ENCODE measurements at regions not wholly inside any gene's neighbourhood (a gene's known extent, or its start where the extent isn't known, plus 50 kb on each side); places are given as distances from the start of the nearest gene placed in this dataset.

- intact Hi-C loops (cut with micrococcal nuclease): no loop called here
- Histone ChIP-seq H3K27ac (ENCODE audit: low read length in 2 of 2) (no peak overlapping the region), H2AFZ (ENCODE audit: insufficient read depth, low read depth, low read length, poor library complexity, severe bottlenecking) (no peak overlapping the region), H3K79me2 (ENCODE audit: control insufficient read depth, insufficient read depth, low read length) (no peaks in the 10 kb centered on the region), H3K9ac (ENCODE audit: low read length) (no peak overlapping the region), H3K4me1 (ENCODE audit: control insufficient read depth in 2 of 2, insufficient read depth in 2 of 2, low read length in 2 of 2) (no peaks in the 10 kb centered on the region), H3K4me2 (replicated peaks; ENCODE audit: low read depth, low read length, poor library complexity, severe bottlenecking) (no peak overlapping the region), H3K4me3 (ENCODE audit: control extremely low read depth in 1 of 5, extremely low read depth in 1 of 5, insufficient read depth in 1 of 5, low read depth in 2 of 5, low read length in 4 of 5) (no peak overlapping the region), H3K9me3 (ENCODE audit: control extremely low read depth in 1 of 3, control insufficient read depth in 2 of 3, insufficient read depth in 1 of 3, low read length in 2 of 3) (peaks cover 0 to 8% (median 0%) of the 10 kb centered on the region in 3 donors), H3K36me3 (replicated peaks in 1 of 2; ENCODE audit: control extremely low read depth in 1 of 2, control insufficient read depth in 1 of 2, extremely low read depth in 1 of 2, insufficient read depth in 2 of 2, low read length in 1 of 2) (no peaks in the 10 kb centered on the region), H4K20me1 (ENCODE audit: control insufficient read depth, insufficient read depth, low read length, poor library complexity, severe bottlenecking) (no peaks in the 10 kb centered on the region), H3K27me3 (replicated peaks in 1 of 4; ENCODE audit: control extremely low read depth in 1 of 4, control insufficient read depth in 3 of 4, insufficient read depth in 4 of 4, low read length in 3 of 4) (no peaks in the 10 kb centered on the region)
- Mint-ChIP-seq H3K4me1 (no peaks in the 10 kb centered on the region), H3K4me3 (no peak overlapping the region), H3K27me3 (no peaks in the 10 kb centered on the region), H3K9me3 (ENCODE audit: insufficient read depth) (no peaks in the 10 kb centered on the region), H3K27ac (no peak overlapping the region)
- POLR2A ChIA-PET: no interaction called here
- 79% methylated on average over 6 of the region's 8 CpGs for WGBS (ENCODE audit: insufficient coverage)
- TF ChIP-seq EZH2 (IDR thresholded peaks at IDR 0.05; ENCODE audit: borderline replicate concordance, insufficient read depth, low read depth, low read length, poor library complexity, severe bottlenecking): no peak
- TF ChIP-seq CTCF (IDR thresholded peaks at IDR 0.05): no peak
- no peak for DNase-seq
- ATAC-seq (ENCODE audit: low read depth): no peak
- CTCF ChIA-PET: no interaction called here
Measured at GRCh38 chr2:120624061-120624737, 111.5 kb upstream of the GLI2 start.

GRCh38 chr2:120624738-120625446 lies 110.8 kb upstream of the GLI2 start:
- WGBS (ENCODE audit: insufficient coverage): 66% methylated on average over 15 of the region's 15 CpGs
- no peaks in the 10 kb centered on the region for H3K27me3 Mint-ChIP-seq
- Histone ChIP-seq H3K36me3 (replicated peaks in 1 of 2; ENCODE audit: control extremely low read depth in 1 of 2, control insufficient read depth in 1 of 2, extremely low read depth in 1 of 2, insufficient read depth in 2 of 2, low read length in 1 of 2) (no peaks in the 10 kb centered on the region), H3K9me3 (ENCODE audit: control extremely low read depth in 1 of 3, control insufficient read depth in 2 of 3, insufficient read depth in 1 of 3, low read length in 2 of 3) (peaks cover 0 to 8% (median 0%) of the 10 kb centered on the region in 3 donors), H3K4me2 (replicated peaks; ENCODE audit: low read depth, low read length, poor library complexity, severe bottlenecking) (no peak overlapping the region), H3K27ac (ENCODE audit: low read length in 2 of 2) (no peak overlapping the region), H3K4me3 (ENCODE audit: control extremely low read depth in 1 of 5, extremely low read depth in 1 of 5, insufficient read depth in 1 of 5, low read depth in 2 of 5, low read length in 4 of 5) (no peak overlapping the region), H3K27me3 (replicated peaks in 1 of 4; ENCODE audit: control extremely low read depth in 1 of 4, control insufficient read depth in 3 of 4, insufficient read depth in 4 of 4, low read length in 3 of 4) (no peaks in the 10 kb centered on the region), H3K4me1 (ENCODE audit: control insufficient read depth in 2 of 2, insufficient read depth in 2 of 2, low read length in 2 of 2) (no peaks in the 10 kb centered on the region), H3K9ac (ENCODE audit: low read length) (no peak overlapping the region), H2AFZ (ENCODE audit: insufficient read depth, low read depth, low read length, poor library complexity, severe bottlenecking) (no peak overlapping the region), H4K20me1 (ENCODE audit: control insufficient read depth, insufficient read depth, low read length, poor library complexity, severe bottlenecking) (no peaks in the 10 kb centered on the region), H3K79me2 (ENCODE audit: control insufficient read depth, insufficient read depth, low read length) (no peaks in the 10 kb centered on the region)
- H3K4me3 Mint-ChIP-seq: no peak overlapping the region
- ATAC-seq (ENCODE audit: low read depth) (no peak), DNase-seq (no peak)
- intact Hi-C loops (cut with micrococcal nuclease): no loop called here
- no peak for TF ChIP-seq CTCF (IDR thresholded peaks at IDR 0.05)
- TF ChIP-seq EZH2 (IDR thresholded peaks at IDR 0.05; ENCODE audit: borderline replicate concordance, insufficient read depth, low read depth, low read length, poor library complexity, severe bottlenecking): no peak
- no peaks in the 10 kb centered on the region for H3K9me3 Mint-ChIP-seq (ENCODE audit: insufficient read depth)
- ChIA-PET CTCF (no interaction called here), POLR2A (no interaction called here)
- H3K4me1 Mint-ChIP-seq: no peaks in the 10 kb centered on the region
- no peak overlapping the region for H3K27ac Mint-ChIP-seq

All from B cell (primary cell).